Loucy (cell line): ENCODE measurements at regions not wholly inside any gene's neighbourhood (a gene's known extent, or its start where the extent isn't known, plus 50 kb on each side); places are given as distances from the start of the nearest gene placed in this dataset.

Experiments
- H2AFZ ChIP-seq: fragments of 200-600 bp; sonication (generic); 2 replicates; pipeline ENCODE4 v1.6.0; 2016; ENCODE audit warnings: antibody characterized with exemption, mild to moderate bottlenecking, low read length, moderate library complexity
- H3F3A ChIP-seq: fragments of 200-600 bp; 2 replicates; pipeline ENCODE4 v1.6.0; 2016; ENCODE audit warnings: antibody characterized with exemption, low read depth, mild to moderate bottlenecking
- H3K27me3 ChIP-seq: fragments of 200-600 bp; sonication (generic); 2 replicates; pipeline ENCODE4 v1.6.1; 2014; ENCODE audit warnings: low read length, mild to moderate bottlenecking; ENCODE audit not compliant: insufficient read depth, poor library complexity, severe bottlenecking
- H3K36me3 ChIP-seq: fragments of 200-600 bp; sonication (generic); 2 replicates; pipeline ENCODE4 v1.6.1; 2016; ENCODE audit warnings: low read length; ENCODE audit not compliant: insufficient read depth
- H3K4me1 ChIP-seq: fragments of 200-600 bp; sonication (generic); 2 replicates; pipeline ENCODE4 v1.5.1; 2014; ENCODE audit warnings: low read length, mild to moderate bottlenecking; ENCODE audit not compliant: insufficient read depth, poor library complexity, severe bottlenecking
- H3K4me2 ChIP-seq: fragments of 200-600 bp; sonication (generic); 2 replicates; pipeline ENCODE4 v1.6.0; 2014; ENCODE audit warnings: antibody characterized with exemption, low read length, low read depth, mild to moderate bottlenecking; ENCODE audit not compliant: poor library complexity, severe bottlenecking
- H3K4me3 ChIP-seq: fragments of 200-600 bp; sonication (generic); 2 replicates; pipeline ENCODE4 v1.5.1; 2014; ENCODE audit warnings: low read length, mild to moderate bottlenecking, mixed read lengths; ENCODE audit not compliant: poor library complexity, severe bottlenecking
- H3K79me2 ChIP-seq: fragments of 200-600 bp; sonication (generic); 2 replicates; pipeline ENCODE4 v1.6.1; 2014; ENCODE audit warnings: low read length; ENCODE audit not compliant: insufficient read depth
- H3K9ac ChIP-seq: fragments of 200-600 bp; sonication (generic); 2 replicates; pipeline ENCODE4 v1.6.0; 2014; ENCODE audit warnings: mild to moderate bottlenecking, low read depth, low read length, moderate library complexity; ENCODE audit not compliant: poor library complexity, severe bottlenecking
- H3K9me2 ChIP-seq: fragments of 200-600 bp; sonication (generic); replicated peaks from 2 replicates; pipeline ENCODE4 v1.6.1; 2016; ENCODE audit warnings: low read depth, low read length, mixed read lengths
- H3K9me3 ChIP-seq: fragments of 200-600 bp; sonication (generic); 2 replicates; pipeline ENCODE4 v1.6.1; 2014; ENCODE audit warnings: mild to moderate bottlenecking, antibody characterized with exemption, low read length, low read depth; ENCODE audit not compliant: insufficient read depth
- H4K20me1 ChIP-seq: fragments of 200-600 bp; sonication (generic); 2 replicates; pipeline ENCODE4 v1.6.0; 2014; ENCODE audit warnings: antibody characterized with exemption, low read length, mild to moderate bottlenecking; ENCODE audit not compliant: insufficient read depth, poor library complexity, severe bottlenecking
- EZH2phosphoT487 ChIP-seq: fragments of 200-600 bp; IDR thresholded peaks from 2 replicates; pipeline ENCODE4 v1.6.1; 2018; ENCODE audit warnings: antibody characterized with exemption, mild to moderate bottlenecking, moderate library complexity, borderline replicate concordance
- TF ChIP-seq, protein P1 (sequence below): fragments of 200-600 bp; sonication (generic); conservative IDR thresholded peaks from 2 replicates; pipeline ENCODE4 v1.5.1; 2014; ENCODE audit warnings: mild to moderate bottlenecking, antibody characterized with exemption, low read length

DNA sequence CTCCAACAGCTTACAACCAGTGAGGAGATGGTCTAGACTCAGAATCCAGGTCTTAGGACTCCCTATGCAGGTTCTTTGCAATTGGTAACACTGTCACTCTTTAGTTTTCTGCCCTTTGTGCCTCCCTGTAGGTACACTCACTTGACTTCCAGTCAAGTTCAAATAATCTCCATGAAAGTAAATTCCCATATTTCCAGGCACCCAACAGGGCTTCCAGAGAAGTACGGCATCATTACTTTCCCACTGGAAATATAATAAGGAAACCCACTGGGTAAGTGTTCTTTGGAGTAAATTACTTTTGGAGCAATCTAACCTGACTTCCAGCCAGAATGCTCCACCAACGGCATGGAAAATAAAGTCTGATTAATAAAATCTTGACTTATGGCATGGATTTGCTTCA lies 338.9 kb downstream of the HNRNPD start:
- H3K4me1 ChIP-seq: no peaks in the 10 kb centered on the region
- no peaks in the 10 kb centered on the region for H4K20me1 ChIP-seq
- no peak overlapping the region for H3K4me2 ChIP-seq
- no peak overlapping the region for H3K9ac ChIP-seq
- TF ChIP-seq, protein P1, sequence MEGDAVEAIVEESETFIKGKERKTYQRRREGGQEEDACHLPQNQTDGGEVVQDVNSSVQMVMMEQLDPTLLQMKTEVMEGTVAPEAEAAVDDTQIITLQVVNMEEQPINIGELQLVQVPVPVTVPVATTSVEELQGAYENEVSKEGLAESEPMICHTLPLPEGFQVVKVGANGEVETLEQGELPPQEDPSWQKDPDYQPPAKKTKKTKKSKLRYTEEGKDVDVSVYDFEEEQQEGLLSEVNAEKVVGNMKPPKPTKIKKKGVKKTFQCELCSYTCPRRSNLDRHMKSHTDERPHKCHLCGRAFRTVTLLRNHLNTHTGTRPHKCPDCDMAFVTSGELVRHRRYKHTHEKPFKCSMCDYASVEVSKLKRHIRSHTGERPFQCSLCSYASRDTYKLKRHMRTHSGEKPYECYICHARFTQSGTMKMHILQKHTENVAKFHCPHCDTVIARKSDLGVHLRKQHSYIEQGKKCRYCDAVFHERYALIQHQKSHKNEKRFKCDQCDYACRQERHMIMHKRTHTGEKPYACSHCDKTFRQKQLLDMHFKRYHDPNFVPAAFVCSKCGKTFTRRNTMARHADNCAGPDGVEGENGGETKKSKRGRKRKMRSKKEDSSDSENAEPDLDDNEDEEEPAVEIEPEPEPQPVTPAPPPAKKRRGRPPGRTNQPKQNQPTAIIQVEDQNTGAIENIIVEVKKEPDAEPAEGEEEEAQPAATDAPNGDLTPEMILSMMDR: no peak
- TF ChIP-seq EZH2phosphoT487: no peak
- no peak overlapping the region for H3K4me3 ChIP-seq
- H3K36me3 ChIP-seq: no peaks in the 10 kb centered on the region
- no peaks in the 10 kb centered on the region for H3K9me2 ChIP-seq
- H3F3A ChIP-seq: no peaks in the 10 kb centered on the region
- no peaks in the 10 kb centered on the region for H3K27me3 ChIP-seq
- H3K79me2 ChIP-seq: no peaks in the 10 kb centered on the region
- H2AFZ ChIP-seq: no peak overlapping the region
- H3K9me3 ChIP-seq: no peaks in the 10 kb centered on the region

DNA sequence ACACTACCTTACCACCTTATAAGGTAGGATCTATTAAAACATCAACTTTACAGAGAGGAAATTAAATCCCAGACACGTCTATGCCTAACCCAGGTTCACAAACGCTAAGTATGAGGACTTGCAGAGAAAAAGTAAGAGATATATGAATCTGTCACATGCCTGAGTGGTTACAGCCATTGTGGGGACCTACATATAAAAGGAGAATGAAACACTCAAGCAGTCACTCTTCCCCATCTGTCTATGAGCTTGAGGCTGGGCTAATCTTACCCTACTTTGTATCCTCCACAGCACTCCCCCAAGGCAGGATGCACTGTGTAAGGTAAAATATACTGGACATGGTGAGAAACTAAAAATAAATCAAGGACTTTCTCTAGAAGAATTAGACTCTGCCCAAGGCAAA lies 339.9 kb downstream of the HNRNPD start:
- Histone ChIP-seq H3K4me1 (no peaks in the 10 kb centered on the region), H3K27me3 (no peaks in the 10 kb centered on the region)

DNA sequence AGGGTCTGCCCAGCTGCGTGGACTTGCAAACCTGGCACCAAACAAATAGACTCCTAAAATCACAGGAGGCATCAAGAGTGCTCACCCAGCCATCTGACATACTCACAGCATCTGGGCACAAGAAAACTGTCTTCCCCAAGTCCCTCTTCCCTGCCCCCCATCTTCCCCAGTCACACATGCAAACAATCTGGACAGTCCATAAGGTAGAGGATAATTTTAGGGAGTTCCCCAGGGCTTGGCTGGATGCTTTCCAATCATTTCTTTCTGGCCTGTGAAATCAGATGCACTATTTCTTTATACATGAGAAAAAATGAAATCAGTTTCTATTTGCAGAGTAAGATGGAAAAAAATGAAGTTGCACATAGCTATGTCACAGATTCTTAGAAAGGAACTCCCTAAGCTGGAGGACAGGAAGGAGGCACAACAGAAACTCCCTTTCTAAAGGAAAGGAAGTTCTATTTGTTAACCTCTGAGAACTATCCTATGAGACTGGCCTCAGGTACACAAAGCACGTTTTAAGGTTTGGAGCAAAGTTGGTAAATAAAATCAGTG lies 342.3 kb downstream of the HNRNPD start:
- H4K20me1 ChIP-seq: no peaks in the 10 kb centered on the region
- H3K36me3 ChIP-seq: no peaks in the 10 kb centered on the region
- H3K27me3 ChIP-seq: no peaks in the 10 kb centered on the region
- H3K9ac ChIP-seq: no peak overlapping the region
- no peak overlapping the region for H3K4me3 ChIP-seq
- no peak overlapping the region for H3K4me2 ChIP-seq
- H3F3A ChIP-seq: no peaks in the 10 kb centered on the region
- H3K9me2 ChIP-seq: no peaks in the 10 kb centered on the region
- H3K9me3 ChIP-seq: no peaks in the 10 kb centered on the region
- no peaks in the 10 kb centered on the region for H3K4me1 ChIP-seq
- H3K79me2 ChIP-seq: no peaks in the 10 kb centered on the region
- TF ChIP-seq, protein P1: no peak
- TF ChIP-seq EZH2phosphoT487: no peak
- no peak overlapping the region for H2AFZ ChIP-seq

More for the DNA sequence above, 339.9 kb downstream of the HNRNPD start:
- no peaks in the 10 kb centered on the region for H3K79me2 ChIP-seq
- H3K36me3 ChIP-seq: no peaks in the 10 kb centered on the region
- no peak overlapping the region for H2AFZ ChIP-seq
- H3K4me2 ChIP-seq: no peak overlapping the region
- no peaks in the 10 kb centered on the region for H3K9me2 ChIP-seq
- no peak overlapping the region for H3K9ac ChIP-seq
- no peaks in the 10 kb centered on the region for H3K9me3 ChIP-seq
- H4K20me1 ChIP-seq: no peaks in the 10 kb centered on the region
- no peak for TF ChIP-seq EZH2phosphoT487
- TF ChIP-seq, protein P1: no peak
- H3F3A ChIP-seq: no peaks in the 10 kb centered on the region
- no peak overlapping the region for H3K4me3 ChIP-seq
